RWPE2 (cell line): ENCODE measurements at regions not wholly inside any gene's neighbourhood (a gene's known extent, or its start where the extent isn't known, plus 50 kb on each side); places are given as distances from the start of the nearest gene placed in this dataset.

ENCODE experiments used
- ATAC-seq: fragments of 200-7000 bp; cut with Tn5 transposase; 3 replicates; pipeline ENCODE4 v1.9.1; 2021; ENCODE audit warnings: low read depth
- DNase-seq: peaks from one replicate; pipeline ENCODE4 v3.0.0-alpha.2; 2020; ENCODE audit warnings: low spot score
- H3K27ac ChIP-seq: fragments of 450-650 bp; 2 replicates; pipeline ENCODE4 v1.5.1; 2017; ENCODE audit warnings: mild to moderate bottlenecking; ENCODE audit not compliant: poor library complexity, severe bottlenecking
- H3K27me3 ChIP-seq: fragments of 250-450 bp; sonication (Bioruptor Pico); 2 replicates; pipeline ENCODE4 v1.5.1; 2021; ENCODE audit warnings: mild to moderate bottlenecking, moderate library complexity; ENCODE audit not compliant: insufficient read depth, poor library complexity, severe bottlenecking
- H3K36me3 ChIP-seq: fragments of 250-450 bp; sonication (Bioruptor Pico); 2 replicates; pipeline ENCODE4 v1.5.1; 2020; ENCODE audit warnings: low read depth, mild to moderate bottlenecking, moderate library complexity
- H3K4me1 ChIP-seq: fragments of 250-450 bp; sonication (Bioruptor Pico); 2 replicates; pipeline ENCODE4 v1.5.1; 2021; ENCODE audit warnings: mild to moderate bottlenecking, moderate library complexity; ENCODE audit not compliant: insufficient read depth, poor library complexity, severe bottlenecking
- H3K4me3 ChIP-seq: fragments of 250-450 bp; sonication (Bioruptor Pico); 2 replicates; pipeline ENCODE4 v1.5.1; 2021; ENCODE audit warnings: mild to moderate bottlenecking, moderate library complexity; ENCODE audit not compliant: severe bottlenecking
- H3K9me3 ChIP-seq: fragments of 250-450 bp; sonication (Bioruptor Pico); 2 replicates; pipeline ENCODE4 v1.5.1; 2021; ENCODE audit warnings: mild to moderate bottlenecking, moderate library complexity; ENCODE audit not compliant: severe bottlenecking
- CTCF ChIP-seq: fragments of 450-650 bp; IDR thresholded peaks from one replicate; pipeline ENCODE4 v1.5.1; 2017; ENCODE audit warnings: mild to moderate bottlenecking, moderate library complexity; ENCODE audit not compliant: poor library complexity, severe bottlenecking

DNA sequence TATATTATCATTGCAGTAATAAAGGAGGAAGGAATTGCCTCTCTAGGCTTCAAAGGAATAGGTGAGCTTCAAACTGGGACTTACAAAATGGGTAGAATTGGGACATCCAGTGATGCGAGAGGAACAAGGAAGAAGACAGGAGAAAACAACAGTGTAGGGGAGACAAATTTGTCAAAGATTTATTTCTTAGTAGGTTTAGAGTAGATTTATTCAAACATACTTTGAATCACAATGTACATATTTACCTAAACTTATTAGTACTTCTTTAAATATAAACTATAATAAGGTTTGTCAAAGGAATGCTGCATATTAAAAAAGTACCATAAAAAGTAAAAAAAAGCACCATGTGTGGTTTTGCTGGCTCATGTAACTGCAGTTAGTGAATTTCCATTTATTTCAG lies 161.4 kb upstream of the CDH2 start:
- no peaks in the 10 kb centered on the region for H3K9me3 ChIP-seq
- H3K27me3 ChIP-seq: no peaks in the 10 kb centered on the region
- H3K4me1 ChIP-seq: no peaks in the 10 kb centered on the region
- no peak for TF ChIP-seq CTCF
- H3K36me3 ChIP-seq: no peaks in the 10 kb centered on the region
- no peak for DNase-seq
- no peak overlapping the region for H3K27ac ChIP-seq
- no peak for ATAC-seq
- no peak overlapping the region for H3K4me3 ChIP-seq

DNA sequence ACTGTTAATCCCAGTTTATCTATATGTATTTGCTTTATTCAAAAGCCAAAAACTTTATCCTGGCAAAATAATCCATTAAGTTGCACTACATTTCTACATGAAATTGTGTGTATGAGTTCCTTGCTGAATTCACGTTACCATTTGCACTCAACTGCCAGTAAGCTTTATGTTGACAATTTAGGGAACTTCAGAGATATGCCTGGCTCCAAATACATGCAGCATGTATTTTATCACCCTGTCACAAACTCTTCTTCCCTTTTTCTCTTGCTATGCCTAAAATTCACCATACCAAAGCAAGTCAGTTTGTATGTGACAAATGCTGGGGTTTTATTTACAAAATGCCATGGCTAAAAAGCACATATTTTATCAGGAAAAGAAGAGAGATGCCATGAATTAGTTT lies 157.6 kb upstream of the CDH2 start:
- no peak overlapping the region for H3K4me3 ChIP-seq
- DNase-seq (no peak), ATAC-seq (no peak)
- no peaks in the 10 kb centered on the region for H3K27me3 ChIP-seq
- H3K27ac ChIP-seq: no peak overlapping the region
- TF ChIP-seq CTCF: no peak
- H3K4me1 ChIP-seq: no peaks in the 10 kb centered on the region
- no peaks in the 10 kb centered on the region for H3K9me3 ChIP-seq
- no peaks in the 10 kb centered on the region for H3K36me3 ChIP-seq

DNA sequence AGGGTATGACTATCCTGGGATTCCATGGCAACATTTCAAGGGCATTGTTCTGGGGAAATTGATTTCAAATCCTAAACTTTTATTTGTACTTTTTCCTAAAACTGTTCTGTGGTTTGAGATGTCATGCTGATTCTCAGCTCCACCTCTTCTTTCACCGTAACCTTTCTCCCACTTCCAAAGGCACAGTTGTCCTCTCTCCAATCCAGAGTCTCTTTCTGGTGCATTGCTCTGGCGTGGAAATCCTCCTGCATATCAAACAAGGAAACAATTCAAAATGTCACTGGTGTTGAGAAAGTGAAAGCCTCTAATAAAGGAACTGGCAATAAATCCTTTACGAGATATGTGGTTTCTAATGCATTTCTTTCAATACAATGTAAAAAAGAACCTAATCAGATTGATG lies 155.1 kb upstream of the CDH2 start:
- Histone ChIP-seq H3K27ac (no peak overlapping the region), H3K36me3 (no peaks in the 10 kb centered on the region), H3K9me3 (no peaks in the 10 kb centered on the region), H3K27me3 (no peaks in the 10 kb centered on the region), H3K4me1 (no peaks in the 10 kb centered on the region), H3K4me3 (no peak overlapping the region)
- DNase-seq (no peak), ATAC-seq (no peak)
- TF ChIP-seq CTCF: no peak

DNA sequence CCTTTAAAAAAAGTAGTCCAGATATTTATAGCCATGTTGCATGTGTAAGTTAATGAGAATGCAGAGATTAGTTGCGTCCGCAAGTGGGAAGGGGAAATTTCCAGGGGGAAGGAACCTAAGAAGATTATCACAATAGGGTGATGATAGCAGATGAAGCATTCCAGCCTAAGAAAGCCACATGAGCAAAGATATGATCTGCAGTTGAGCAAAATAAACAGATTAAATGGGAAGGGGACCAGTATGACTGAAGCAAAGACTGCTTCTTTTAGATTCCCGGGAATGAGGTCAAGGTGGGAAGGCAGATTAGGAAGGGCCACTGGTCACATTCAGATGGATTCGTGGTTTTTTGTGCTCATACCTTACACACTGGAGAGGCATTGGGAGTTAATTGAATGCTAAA lies 154.6 kb upstream of the CDH2 start:
- TF ChIP-seq CTCF: no peak
- no peaks in the 10 kb centered on the region for H3K9me3 ChIP-seq
- no peaks in the 10 kb centered on the region for H3K36me3 ChIP-seq
- ATAC-seq: no peak
- H3K27ac ChIP-seq: no peak overlapping the region
- DNase-seq: no peak
- no peaks in the 10 kb centered on the region for H3K27me3 ChIP-seq
- H3K4me1 ChIP-seq: no peaks in the 10 kb centered on the region
- no peak overlapping the region for H3K4me3 ChIP-seq

DNA sequence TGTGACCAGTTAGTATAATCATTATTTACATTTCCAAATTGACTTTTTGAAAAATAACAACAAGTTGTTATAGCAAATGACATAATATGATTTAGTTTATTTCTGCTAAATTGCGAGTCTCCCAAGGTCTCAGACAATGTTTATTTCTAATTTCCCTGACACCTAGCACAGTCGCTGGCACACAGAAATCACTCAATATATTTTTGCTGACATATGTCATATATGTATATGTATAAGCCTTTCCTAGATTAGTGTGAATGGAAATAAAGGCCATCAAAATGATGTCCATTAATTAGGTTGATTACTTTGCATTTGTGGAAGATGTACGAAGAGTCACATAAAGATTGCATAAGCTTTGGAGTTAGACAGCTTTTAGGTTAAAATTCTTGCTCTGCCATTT lies 136.7 kb upstream of the CDH2 start:
- TF ChIP-seq CTCF: no peak
- no peaks in the 10 kb centered on the region for H3K4me1 ChIP-seq
- ATAC-seq (no peak), DNase-seq (no peak)
- H3K36me3 ChIP-seq: no peaks in the 10 kb centered on the region
- no peak overlapping the region for H3K27ac ChIP-seq
- H3K27me3 ChIP-seq: no peaks in the 10 kb centered on the region
- H3K4me3 ChIP-seq: no peak overlapping the region
- H3K9me3 ChIP-seq: no peaks in the 10 kb centered on the region
